ENCODE measurements at regions not wholly inside any gene's neighbourhood (a gene's known extent, or its start where the extent isn't known, plus 50 kb on each side); places are given as distances from the start of the nearest gene placed in this dataset.

DNA sequence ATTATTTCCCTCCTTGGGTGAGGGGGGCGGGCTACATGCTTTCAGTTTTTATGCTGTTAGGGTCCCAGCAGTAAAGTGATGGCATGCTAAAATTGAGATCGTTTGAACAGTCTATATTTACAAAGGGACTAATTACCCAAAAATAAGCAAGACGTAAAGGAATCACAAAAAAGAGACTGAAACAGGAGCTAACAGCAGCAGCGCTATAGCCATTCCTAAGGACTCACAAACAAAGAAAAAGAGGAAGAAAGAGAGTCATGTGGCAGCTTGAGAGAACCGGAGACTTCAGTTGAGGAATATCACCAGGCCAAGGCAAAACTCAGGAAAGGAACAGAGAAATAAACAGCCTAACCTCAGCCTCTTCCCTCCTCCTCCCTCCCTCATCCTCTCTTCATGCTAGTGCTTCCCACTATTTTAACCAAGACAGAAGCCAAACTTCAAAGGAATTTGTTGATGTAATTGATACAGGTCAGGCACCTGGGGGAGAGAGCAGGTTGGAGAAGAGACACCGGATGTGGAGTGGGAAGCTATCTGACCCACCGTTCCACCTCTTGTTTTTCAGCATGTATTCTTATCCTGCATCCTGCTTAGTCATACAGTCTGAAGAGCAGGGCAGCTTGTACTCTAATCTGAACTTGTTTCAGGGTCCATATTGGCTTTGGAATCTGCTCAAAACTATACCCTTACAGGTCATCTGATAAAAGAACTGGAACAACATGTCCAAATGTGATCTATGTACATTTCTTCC lies 383.7 kb downstream of the NAF1 start:
- no peaks in the 10 kb centered on the region for H3K27me3 ChIP-seq (ENCODE audit: insufficient read depth)
- no peak overlapping the region for H3K27ac ChIP-seq (ENCODE audit: low read depth)
- H3K4me3 ChIP-seq, result no peak overlapping the region
- TF ChIP-seq EZH2phosphoT487 (IDR thresholded peaks at IDR 0.05; ENCODE audit: unreplicated experiment) (no peak), STAT1 (IDR thresholded peaks at IDR 0.05; ENCODE audit: unreplicated experiment) (no peak), EZH2 (IDR thresholded peaks at IDR 0.05; ENCODE audit: low read depth, unreplicated experiment) (no peak), CREB1 (CRISPR knock-in tag; IDR thresholded peaks at IDR 0.05; ENCODE audit: low read depth) (no peak), JUNB (IDR thresholded peaks at IDR 0.05; ENCODE audit: unreplicated experiment) (no peak)
- H3K79me2 ChIP-seq (replicated peaks; ENCODE audit: insufficient read depth), result no peaks in the 10 kb centered on the region
- H2AFZ ChIP-seq, result peak overlapping the region; percentile 92
- H4K20me1 ChIP-seq (replicated peaks; ENCODE audit: insufficient read depth), result no peaks in the 10 kb centered on the region
- peaks cover 7% of the 10 kb centered on the region; the same call in 2 of the 3 replicates for H3K4me1 Mint-ChIP-seq
- no peaks in the 10 kb centered on the region for H3K9me3 Mint-ChIP-seq
- ATAC-seq (peak; percentile 48; the same call in 2 of the 3 replicates), DNase-seq (ENCODE audit: low spot score) (peak; percentile 33)
- H3F3A ChIP-seq (replicated peaks; ENCODE audit: low read depth), result no peaks in the 10 kb centered on the region
- H3K27me3 Mint-ChIP-seq (ENCODE audit: insufficient read depth, low read depth, poor library complexity), result no peaks in the 10 kb centered on the region
- H3K4me1 ChIP-seq (ENCODE audit: insufficient read depth), result peaks cover 6% of the 10 kb centered on the region; the same call in 1 of the 2 replicates
- no peak overlapping the region for H3K4me2 ChIP-seq
- H3K36me3 ChIP-seq (ENCODE audit: insufficient read depth), result no peaks in the 10 kb centered on the region
- H3K9me2 ChIP-seq (ENCODE audit: insufficient read depth), result no peaks in the 10 kb centered on the region
- H3K4me3 Mint-ChIP-seq, result no peak overlapping the region
- H3K27ac Mint-ChIP-seq, result no peak overlapping the region
- H3K36me3 Mint-ChIP-seq (ENCODE audit: low read depth), result no peaks in the 10 kb centered on the region

DNA sequence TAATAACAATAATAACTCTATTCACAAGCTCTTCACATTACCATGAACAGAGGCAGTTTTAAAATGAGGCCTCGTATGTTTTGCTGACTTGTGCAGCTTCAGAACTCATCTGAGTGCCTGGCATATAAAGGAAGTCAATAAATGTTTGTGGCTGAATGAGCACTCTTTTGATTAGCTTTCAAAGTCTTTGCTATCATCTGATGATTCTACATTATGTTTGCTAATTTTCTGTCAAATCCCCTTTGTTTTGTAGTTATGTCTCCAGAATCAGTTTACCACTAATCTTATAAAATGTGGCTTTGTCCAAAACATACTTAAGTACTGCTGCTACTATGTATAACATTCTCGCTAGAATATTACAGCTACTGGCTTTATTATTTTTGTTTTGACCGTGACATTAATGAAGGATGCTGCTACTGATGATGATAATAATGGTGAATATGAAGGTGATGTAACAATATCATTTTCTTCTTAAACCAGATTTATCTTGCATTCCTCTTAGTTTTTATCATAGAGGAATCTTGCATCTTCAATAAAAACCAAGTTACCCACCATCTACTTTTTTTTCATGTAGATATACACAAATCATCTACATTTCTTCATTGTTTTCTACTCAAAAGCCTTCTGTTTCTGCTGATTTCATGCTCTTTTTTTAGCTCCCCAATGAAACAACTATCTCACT lies 384.5 kb downstream of the NAF1 start:
- DNase-seq (ENCODE audit: low spot score), result no peak
- H3K27me3 Mint-ChIP-seq (ENCODE audit: insufficient read depth, low read depth, poor library complexity), result no peaks in the 10 kb centered on the region
- TF ChIP-seq NANOG (IDR thresholded peaks at IDR 0.05; ENCODE audit: borderline replicate concordance) (no peak), CREB1 (CRISPR knock-in tag; IDR thresholded peaks at IDR 0.05; ENCODE audit: low read depth) (no peak), STAT1 (IDR thresholded peaks at IDR 0.05; ENCODE audit: unreplicated experiment) (no peak)
- H3K4me1 Mint-ChIP-seq, result peaks cover 7% of the 10 kb centered on the region; the same call in 2 of the 3 replicates
- no peaks in the 10 kb centered on the region for H3K9me3 Mint-ChIP-seq
- peaks cover 6% of the 10 kb centered on the region; the same call in 1 of the 2 replicates for H3K4me1 ChIP-seq (ENCODE audit: insufficient read depth)
- H3K27me3 ChIP-seq (ENCODE audit: insufficient read depth), result no peaks in the 10 kb centered on the region
- no peaks in the 10 kb centered on the region for H4K20me1 ChIP-seq (replicated peaks; ENCODE audit: insufficient read depth)
- H3K27ac Mint-ChIP-seq, result no peak overlapping the region
- no peak overlapping the region for H3K27ac ChIP-seq (ENCODE audit: low read depth)
- H3K36me3 Mint-ChIP-seq (ENCODE audit: low read depth), result no peaks in the 10 kb centered on the region
- H3K4me3 ChIP-seq, result no peak overlapping the region
- H3K4me2 ChIP-seq, result no peak overlapping the region
- H3K36me3 ChIP-seq (ENCODE audit: insufficient read depth), result no peaks in the 10 kb centered on the region
- no peak for ATAC-seq
- no peak overlapping the region for H3K4me3 Mint-ChIP-seq
- peak overlapping the region; percentile 92 for H2AFZ ChIP-seq
- H3K79me2 ChIP-seq (replicated peaks; ENCODE audit: insufficient read depth), result no peaks in the 10 kb centered on the region
- no peaks in the 10 kb centered on the region for H3F3A ChIP-seq (replicated peaks; ENCODE audit: low read depth)
- H3K9me2 ChIP-seq (ENCODE audit: insufficient read depth), result no peaks in the 10 kb centered on the region

DNA sequence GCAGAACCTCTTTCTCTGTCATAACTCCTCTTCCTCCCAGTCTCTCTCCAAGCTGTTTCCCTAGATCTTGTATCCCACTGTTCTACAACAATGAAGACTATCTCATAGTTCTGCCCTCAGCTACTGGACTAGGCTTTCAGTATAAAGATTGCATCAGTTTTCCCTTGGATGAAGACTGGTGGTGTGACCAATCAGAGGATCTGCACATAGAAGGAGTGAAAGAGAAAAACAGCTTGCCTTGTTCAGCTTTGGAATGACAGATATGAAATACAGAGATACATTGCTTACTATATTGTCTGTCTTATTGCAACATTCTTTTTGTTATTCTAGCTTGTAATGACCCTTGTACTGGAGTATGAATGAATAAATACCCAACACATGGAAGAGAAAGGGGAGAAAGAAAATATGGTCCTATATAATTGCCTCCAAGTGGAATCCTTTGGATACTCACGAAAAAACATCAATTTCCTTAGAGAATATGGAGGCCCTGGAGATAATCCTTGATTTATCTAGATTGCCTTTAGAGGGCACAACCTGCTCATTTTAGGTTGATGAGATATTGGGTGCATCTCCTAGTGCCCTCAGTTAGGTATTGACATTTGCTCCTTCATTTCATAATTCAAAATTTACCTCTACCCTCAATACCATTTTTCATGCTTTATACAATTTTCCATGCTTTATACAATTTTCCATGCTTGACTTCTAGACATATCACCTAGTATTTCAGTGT lies 395.8 kb downstream of the NAF1 start:
- Mint-ChIP-seq H3K27me3 (ENCODE audit: insufficient read depth, low read depth, poor library complexity) (no peaks in the 10 kb centered on the region), H3K27ac (no peak overlapping the region), H3K36me3 (ENCODE audit: low read depth) (no peaks in the 10 kb centered on the region), H3K9me3 (no peaks in the 10 kb centered on the region), H3K4me3 (no peak overlapping the region), H3K4me1 (peaks cover 6% of the 10 kb centered on the region; the same call in 2 of the 3 replicates)
- TF ChIP-seq POLR2AphosphoS5 (IDR thresholded peaks at IDR 0.05; ENCODE audit: low read depth), result no peak
- TF ChIP-seq, protein P1, sequence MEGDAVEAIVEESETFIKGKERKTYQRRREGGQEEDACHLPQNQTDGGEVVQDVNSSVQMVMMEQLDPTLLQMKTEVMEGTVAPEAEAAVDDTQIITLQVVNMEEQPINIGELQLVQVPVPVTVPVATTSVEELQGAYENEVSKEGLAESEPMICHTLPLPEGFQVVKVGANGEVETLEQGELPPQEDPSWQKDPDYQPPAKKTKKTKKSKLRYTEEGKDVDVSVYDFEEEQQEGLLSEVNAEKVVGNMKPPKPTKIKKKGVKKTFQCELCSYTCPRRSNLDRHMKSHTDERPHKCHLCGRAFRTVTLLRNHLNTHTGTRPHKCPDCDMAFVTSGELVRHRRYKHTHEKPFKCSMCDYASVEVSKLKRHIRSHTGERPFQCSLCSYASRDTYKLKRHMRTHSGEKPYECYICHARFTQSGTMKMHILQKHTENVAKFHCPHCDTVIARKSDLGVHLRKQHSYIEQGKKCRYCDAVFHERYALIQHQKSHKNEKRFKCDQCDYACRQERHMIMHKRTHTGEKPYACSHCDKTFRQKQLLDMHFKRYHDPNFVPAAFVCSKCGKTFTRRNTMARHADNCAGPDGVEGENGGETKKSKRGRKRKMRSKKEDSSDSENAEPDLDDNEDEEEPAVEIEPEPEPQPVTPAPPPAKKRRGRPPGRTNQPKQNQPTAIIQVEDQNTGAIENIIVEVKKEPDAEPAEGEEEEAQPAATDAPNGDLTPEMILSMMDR (conservative IDR thresholded peaks at IDR 0.05; ENCODE audit: low read depth in 2 of 2), result peak in 1 of 2 experiments; percentile 49; a peak in 2 of 4 replicates
- TF ChIP-seq ZNF114 (CRISPR knock-in tag; IDR thresholded peaks at IDR 0.05), result no peak
- TF ChIP-seq EZH2phosphoT487 (IDR thresholded peaks at IDR 0.05; ENCODE audit: unreplicated experiment), result no peak
- Histone ChIP-seq H3K4me3 (no peak overlapping the region), H2AFZ (no peak overlapping the region), H3F3A (replicated peaks; ENCODE audit: low read depth) (no peaks in the 10 kb centered on the region), H3K27me3 (ENCODE audit: insufficient read depth) (no peaks in the 10 kb centered on the region), H4K20me1 (replicated peaks; ENCODE audit: insufficient read depth) (no peaks in the 10 kb centered on the region), H3K9me2 (ENCODE audit: insufficient read depth) (no peaks in the 10 kb centered on the region), H3K79me2 (replicated peaks; ENCODE audit: insufficient read depth) (no peaks in the 10 kb centered on the region), H3K4me1 (ENCODE audit: insufficient read depth) (no peaks in the 10 kb centered on the region), H3K27ac (ENCODE audit: low read depth) (no peak overlapping the region), H3K36me3 (ENCODE audit: insufficient read depth) (no peaks in the 10 kb centered on the region), H3K4me2 (no peak overlapping the region)
- DNase-seq (ENCODE audit: low spot score) (no peak), ATAC-seq (no peak)
